ENCODE measurements at regions not wholly inside any gene's neighbourhood (a gene's known extent, or its start where the extent isn't known, plus 50 kb on each side); places are given as distances from the start of the nearest gene placed in this dataset.

DNA sequence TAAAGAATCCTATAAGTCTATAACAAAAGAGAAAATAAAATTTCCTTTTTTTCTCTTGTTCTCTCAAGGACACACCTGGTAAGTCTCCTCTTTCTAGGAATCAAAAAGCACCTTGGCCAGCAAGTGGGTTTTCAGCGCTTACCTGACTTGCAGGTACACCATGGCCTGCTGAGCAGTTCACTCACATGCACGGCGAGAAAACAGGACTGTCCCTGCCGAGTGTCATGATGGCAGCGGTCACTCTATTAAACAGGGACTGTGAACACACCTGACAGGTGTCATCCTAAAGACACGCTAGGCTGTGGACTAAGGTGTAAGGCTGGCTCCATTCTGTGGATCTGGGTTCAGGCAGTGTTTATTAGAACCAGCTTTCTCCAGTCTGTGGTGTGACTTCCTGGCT is 170.2 kb downstream of the TEX29 start:
- TF ChIP-seq, protein P1, sequence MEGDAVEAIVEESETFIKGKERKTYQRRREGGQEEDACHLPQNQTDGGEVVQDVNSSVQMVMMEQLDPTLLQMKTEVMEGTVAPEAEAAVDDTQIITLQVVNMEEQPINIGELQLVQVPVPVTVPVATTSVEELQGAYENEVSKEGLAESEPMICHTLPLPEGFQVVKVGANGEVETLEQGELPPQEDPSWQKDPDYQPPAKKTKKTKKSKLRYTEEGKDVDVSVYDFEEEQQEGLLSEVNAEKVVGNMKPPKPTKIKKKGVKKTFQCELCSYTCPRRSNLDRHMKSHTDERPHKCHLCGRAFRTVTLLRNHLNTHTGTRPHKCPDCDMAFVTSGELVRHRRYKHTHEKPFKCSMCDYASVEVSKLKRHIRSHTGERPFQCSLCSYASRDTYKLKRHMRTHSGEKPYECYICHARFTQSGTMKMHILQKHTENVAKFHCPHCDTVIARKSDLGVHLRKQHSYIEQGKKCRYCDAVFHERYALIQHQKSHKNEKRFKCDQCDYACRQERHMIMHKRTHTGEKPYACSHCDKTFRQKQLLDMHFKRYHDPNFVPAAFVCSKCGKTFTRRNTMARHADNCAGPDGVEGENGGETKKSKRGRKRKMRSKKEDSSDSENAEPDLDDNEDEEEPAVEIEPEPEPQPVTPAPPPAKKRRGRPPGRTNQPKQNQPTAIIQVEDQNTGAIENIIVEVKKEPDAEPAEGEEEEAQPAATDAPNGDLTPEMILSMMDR (IDR thresholded peaks at IDR 0.05), result no peak
- TF ChIP-seq POLR2A (IDR thresholded peaks at IDR 0.05), result no peak

Data from ovary (tissue), 3 donors.